T-helper 1 cell treated with Interleukin-12 subunit alpha and Interleukin-12 subunit beta and Interleukin-4 antibody, amounts not matched to agents 30 μg/mL and 1 μg/mL, for 36 hours (primary cell): ENCODE measurements at regions not wholly inside any gene's neighbourhood (a gene's known extent, or its start where the extent isn't known, plus 50 kb on each side); places are given as distances from the start of the nearest gene placed in this dataset.

Experiments
- H3K27ac Mint-ChIP-seq: one replicate; pipeline ENCODE4 v1.8.0; 2021; ENCODE audit warnings: mild to moderate bottlenecking, mixed read lengths
- H3K27me3 Mint-ChIP-seq: one replicate; pipeline ENCODE4 v1.8.0; 2021; ENCODE audit warnings: low read depth, mixed read lengths
- H3K36me3 Mint-ChIP-seq: one replicate; pipeline ENCODE4 v1.8.0; 2021; ENCODE audit warnings: low read depth, mixed read lengths
- H3K4me1 Mint-ChIP-seq: one replicate; pipeline ENCODE4 v1.8.0; 2021; ENCODE audit warnings: low read depth, mixed read lengths
- H3K4me3 Mint-ChIP-seq: one replicate; pipeline ENCODE4 v1.8.0; 2021; ENCODE audit warnings: mild to moderate bottlenecking, moderate library complexity, mixed read lengths
- H3K9me3 Mint-ChIP-seq: one replicate; pipeline ENCODE4 v1.8.0; 2021; ENCODE audit warnings: mixed read lengths

DNA sequence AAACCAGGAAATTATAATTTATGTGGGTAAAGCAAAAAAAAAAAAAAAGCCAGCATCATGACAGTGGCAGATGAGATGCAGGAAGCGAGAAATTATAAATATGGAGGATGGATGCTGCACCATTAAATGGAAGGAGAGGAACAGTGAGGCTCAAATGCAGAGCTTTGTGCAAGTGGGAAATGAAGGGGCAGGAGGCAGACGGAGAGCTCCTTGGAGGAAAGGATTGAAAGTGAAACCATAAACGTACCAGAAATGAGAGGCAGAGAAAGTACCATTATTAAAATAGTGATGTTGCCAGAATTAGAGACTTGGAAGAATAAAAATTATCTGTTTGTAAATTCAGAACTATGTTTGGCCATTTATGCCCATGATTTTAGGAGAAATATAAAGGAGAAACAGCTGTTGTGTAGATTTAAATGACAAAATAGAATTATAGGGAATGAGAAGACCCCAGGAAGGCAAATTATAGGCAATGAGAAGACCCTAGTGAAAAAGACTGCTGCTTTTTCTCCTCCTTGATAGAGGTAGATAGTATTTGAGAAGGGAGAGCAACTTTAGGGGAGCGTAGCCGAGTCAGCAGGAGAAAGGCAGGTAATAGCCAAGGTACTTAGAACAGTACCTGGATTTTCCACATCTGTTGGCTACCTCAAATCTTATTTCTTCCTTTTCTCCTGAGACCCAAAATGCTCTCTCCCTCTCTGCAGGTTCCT is 341.0 kb upstream of the CD180 start:
- H3K27ac Mint-ChIP-seq = no peak overlapping the region
- H3K27me3 Mint-ChIP-seq = no peaks in the 10 kb centered on the region
- H3K4me1 Mint-ChIP-seq = no peaks in the 10 kb centered on the region
- no peaks in the 10 kb centered on the region for H3K36me3 Mint-ChIP-seq
- no peaks in the 10 kb centered on the region for H3K9me3 Mint-ChIP-seq
- H3K4me3 Mint-ChIP-seq = no peak overlapping the region

DNA sequence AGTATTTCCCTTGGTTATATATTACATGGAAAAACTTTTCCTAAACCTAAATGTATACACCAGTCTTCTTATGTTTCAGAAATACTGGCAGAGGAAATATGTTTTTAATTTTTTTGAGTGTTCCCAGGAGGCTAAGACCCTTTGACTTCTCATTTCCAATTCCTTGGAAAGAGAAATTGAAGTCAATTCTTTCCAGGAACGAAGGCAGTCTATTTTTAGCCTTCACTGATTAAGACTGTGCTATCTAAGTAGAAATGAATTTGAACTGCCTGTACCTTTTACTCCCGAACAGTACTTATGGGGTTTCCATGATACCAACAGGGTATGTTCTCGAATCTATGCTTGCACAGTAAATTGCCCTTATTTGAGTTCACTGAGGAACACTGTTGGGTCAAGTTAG is 340.3 kb upstream of the CD180 start:
- H3K4me3 Mint-ChIP-seq = no peak overlapping the region
- H3K36me3 Mint-ChIP-seq = no peaks in the 10 kb centered on the region
- no peaks in the 10 kb centered on the region for H3K9me3 Mint-ChIP-seq
- H3K4me1 Mint-ChIP-seq = no peaks in the 10 kb centered on the region
- H3K27me3 Mint-ChIP-seq = no peaks in the 10 kb centered on the region
- H3K27ac Mint-ChIP-seq = no peak overlapping the region

DNA sequence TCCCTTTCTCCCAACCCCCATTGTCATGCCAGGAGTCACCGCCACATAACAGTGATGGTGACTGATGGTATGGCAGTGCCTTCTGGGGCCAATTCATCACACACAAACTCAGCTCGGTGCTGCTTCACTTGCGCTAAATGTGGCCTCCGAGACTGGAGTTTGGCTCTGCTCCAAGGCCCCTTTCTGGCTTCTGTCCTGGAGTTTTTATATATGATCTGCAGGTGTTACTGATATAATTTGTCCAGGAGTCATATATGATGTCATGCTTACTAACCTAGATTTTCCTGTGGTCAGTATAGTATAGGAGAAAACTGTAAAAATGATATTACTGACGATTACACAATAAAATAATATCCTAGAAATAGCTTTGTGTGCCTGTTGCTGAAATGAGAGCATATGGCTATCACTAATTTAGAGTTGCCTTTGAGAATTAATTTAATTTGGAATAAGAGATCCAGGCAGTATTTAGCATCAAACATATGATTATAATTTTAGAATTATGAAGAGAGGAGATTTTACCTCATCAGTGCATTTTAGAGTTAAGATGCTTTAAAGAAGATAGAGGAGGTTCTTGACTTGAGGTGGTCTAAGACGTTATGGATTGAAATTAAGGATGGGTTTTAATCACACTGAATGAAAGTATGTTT is 334.1 kb upstream of the CD180 start:
- Mint-ChIP-seq H3K27me3 (peaks cover 4% of the 10 kb centered on the region), H3K4me3 (no peak overlapping the region), H3K27ac (no peak overlapping the region), H3K9me3 (peaks cover 11% of the 10 kb centered on the region), H3K4me1 (no peaks in the 10 kb centered on the region), H3K36me3 (no peaks in the 10 kb centered on the region)

DNA sequence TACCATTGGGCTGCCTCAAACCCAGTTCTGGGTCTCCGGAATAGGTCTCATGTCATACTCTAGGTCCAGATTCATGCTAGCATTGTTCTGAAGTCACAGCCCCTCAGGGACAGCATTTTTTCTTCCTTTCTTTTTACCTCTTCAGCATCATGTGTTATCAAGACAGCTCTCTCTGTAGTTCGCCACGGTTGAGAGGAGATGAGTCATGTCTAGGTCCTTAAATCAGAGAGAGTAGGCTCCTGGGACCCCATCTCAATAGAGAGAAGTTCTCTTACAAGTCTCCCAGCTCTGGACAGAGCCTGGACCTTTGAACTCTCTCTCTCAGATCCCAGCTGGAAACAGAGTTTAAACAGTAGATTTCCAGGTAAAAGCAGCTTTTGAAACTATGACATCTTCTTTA is 332.4 kb upstream of the CD180 start:
- H3K36me3 Mint-ChIP-seq = no peaks in the 10 kb centered on the region
- no peak overlapping the region for H3K27ac Mint-ChIP-seq
- peaks cover 4% of the 10 kb centered on the region for H3K27me3 Mint-ChIP-seq
- H3K9me3 Mint-ChIP-seq = peaks cover 11% of the 10 kb centered on the region
- no peak overlapping the region for H3K4me3 Mint-ChIP-seq
- H3K4me1 Mint-ChIP-seq = no peaks in the 10 kb centered on the region

DNA sequence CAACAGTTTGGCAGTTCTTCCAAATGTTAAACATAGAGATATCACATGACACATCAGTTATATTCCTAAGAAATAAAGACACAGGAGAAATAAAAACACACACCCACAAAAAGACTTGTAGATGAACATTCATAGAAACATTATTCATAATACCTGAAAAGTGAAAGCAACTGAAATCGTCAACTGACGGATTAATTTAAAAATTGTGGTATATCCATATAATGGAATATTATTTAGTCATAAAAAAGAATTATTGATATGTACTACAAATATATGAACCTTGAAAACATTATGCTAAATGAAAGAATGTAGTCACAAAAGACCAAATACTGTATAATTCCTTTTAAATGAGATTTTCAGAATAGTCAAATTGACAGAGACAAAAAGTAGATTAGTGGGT is 330.2 kb upstream of the CD180 start:
- no peak overlapping the region for H3K4me3 Mint-ChIP-seq
- no peak overlapping the region for H3K27ac Mint-ChIP-seq
- peaks cover 11% of the 10 kb centered on the region for H3K9me3 Mint-ChIP-seq
- H3K27me3 Mint-ChIP-seq = peaks cover 5% of the 10 kb centered on the region
- no peaks in the 10 kb centered on the region for H3K4me1 Mint-ChIP-seq
- H3K36me3 Mint-ChIP-seq = no peaks in the 10 kb centered on the region

DNA sequence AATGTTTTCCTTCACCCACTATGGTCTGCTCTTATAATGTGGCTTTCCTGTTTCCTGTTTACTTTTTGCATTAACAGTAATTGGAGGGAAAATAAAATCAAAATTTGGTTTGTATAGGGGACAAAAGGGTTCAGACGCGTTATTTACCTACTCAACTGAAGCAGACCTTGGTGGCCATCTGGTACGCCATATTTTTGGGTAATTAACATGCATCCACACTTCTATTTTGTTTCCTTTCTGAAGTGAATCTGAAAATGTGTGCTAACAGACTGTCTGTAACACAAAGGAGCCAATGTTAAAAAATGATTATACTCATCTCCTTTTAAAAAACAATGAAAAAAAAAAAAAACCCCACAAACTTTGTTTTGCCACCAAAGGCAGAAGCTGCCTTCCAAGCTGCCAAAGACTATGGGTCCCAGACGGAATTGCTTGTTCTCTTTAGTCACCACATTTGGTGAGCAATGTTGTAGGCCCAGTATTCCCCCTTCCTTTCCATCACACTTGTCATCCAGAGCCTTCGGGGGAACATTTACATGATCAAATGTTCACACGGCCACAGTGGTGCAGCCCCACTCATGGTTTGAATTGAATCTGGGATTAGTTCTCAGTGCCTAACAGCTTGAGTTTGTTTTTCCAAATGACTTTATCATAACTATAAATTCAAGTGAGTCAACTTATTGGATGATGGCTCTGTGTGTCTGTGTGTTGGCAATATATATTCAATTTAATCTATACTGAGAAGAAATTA is 323.7 kb upstream of the CD180 start:
- Mint-ChIP-seq H3K4me3 (no peak overlapping the region), H3K4me1 (peaks cover 32% of the 10 kb centered on the region), H3K27ac (peak overlapping the region; percentile 6), H3K27me3 (peaks cover 10% of the 10 kb centered on the region), H3K36me3 (peaks cover 7% of the 10 kb centered on the region), H3K9me3 (no peaks in the 10 kb centered on the region)

DNA sequence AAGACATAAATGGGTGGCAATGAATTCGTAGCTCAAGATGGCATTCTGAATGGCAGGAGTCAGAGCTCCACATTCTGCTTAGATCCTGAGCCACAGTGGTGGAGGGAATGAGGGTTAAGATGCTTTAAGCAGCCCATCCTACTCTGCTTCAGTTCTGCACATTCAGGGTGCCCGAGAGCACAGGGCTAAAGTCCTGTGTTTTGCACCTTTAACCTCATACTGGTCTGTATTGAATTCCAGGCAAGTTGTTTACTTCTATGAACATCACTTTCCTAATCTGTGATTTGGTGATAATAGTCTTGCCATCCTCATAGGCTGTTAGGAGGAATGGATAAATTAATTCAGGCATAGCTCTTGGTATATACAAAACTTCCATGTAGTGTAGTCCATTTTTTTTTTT is 321.6 kb upstream of the CD180 start:
- peaks cover 10% of the 10 kb centered on the region for H3K27me3 Mint-ChIP-seq
- peaks cover 49% of the 10 kb centered on the region for H3K4me1 Mint-ChIP-seq
- no peak overlapping the region for H3K27ac Mint-ChIP-seq
- H3K9me3 Mint-ChIP-seq = no peaks in the 10 kb centered on the region
- H3K36me3 Mint-ChIP-seq = peaks cover 7% of the 10 kb centered on the region
- no peak overlapping the region for H3K4me3 Mint-ChIP-seq

DNA sequence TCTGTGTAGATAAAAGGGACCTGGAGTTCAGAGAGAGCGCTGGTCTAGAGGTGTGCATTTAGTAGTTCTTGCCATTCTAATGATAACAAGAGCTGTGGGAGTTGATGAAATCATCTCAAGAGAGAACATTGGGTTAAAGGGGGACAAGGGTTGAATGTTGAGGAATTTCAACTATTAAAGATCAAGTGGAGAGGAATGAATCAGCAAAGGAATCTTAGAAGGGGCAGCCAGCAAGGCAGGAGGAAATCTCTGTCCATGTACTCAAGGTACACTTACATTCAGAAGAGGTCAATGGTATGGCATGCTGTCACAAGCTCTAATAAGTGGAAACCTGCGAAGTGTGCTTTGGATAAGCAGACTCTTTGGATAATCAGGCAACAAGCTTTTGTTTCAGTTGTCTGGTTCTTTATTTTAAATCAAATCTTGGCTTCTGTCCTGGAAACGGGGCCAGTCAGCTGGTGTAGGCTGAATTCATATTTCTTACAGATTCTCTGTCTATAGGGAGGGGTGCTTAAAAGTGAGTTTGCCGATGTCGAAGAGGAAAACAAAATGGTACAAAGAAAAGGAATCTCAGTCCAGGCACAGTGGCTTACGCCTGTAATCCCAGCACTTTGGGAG is 320.5 kb upstream of the CD180 start:
- Mint-ChIP-seq H3K4me1 (peaks cover 50% of the 10 kb centered on the region), H3K27me3 (peaks cover 10% of the 10 kb centered on the region), H3K4me3 (no peak overlapping the region), H3K27ac (no peak overlapping the region), H3K9me3 (no peaks in the 10 kb centered on the region), H3K36me3 (peaks cover 7% of the 10 kb centered on the region)

DNA sequence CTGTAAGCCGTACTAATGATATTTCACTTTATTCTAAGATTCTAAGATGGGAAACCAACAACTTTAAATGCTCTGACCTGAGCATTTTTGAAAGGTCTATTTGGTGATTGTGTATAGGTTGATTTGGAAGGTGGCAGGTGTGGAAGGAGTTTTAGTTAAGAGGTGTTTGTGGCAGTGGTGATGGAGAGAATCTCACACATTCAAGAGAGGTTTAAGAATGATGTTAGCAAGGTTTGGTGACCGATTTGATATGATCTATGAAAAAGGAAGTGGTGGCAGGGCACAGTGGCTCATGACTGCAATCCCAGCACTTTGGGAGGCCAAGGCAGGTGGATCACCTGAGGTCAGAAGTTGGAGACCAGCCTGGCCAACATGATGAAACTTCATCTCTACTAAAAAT is 319.2 kb upstream of the CD180 start:
- no peaks in the 10 kb centered on the region for H3K9me3 Mint-ChIP-seq
- peaks cover 5% of the 10 kb centered on the region for H3K36me3 Mint-ChIP-seq
- peaks cover 6% of the 10 kb centered on the region for H3K27me3 Mint-ChIP-seq
- peak overlapping the region; percentile 88 for H3K27ac Mint-ChIP-seq
- H3K4me3 Mint-ChIP-seq = peak overlapping the region; percentile 11
- H3K4me1 Mint-ChIP-seq = peaks cover 45% of the 10 kb centered on the region

DNA sequence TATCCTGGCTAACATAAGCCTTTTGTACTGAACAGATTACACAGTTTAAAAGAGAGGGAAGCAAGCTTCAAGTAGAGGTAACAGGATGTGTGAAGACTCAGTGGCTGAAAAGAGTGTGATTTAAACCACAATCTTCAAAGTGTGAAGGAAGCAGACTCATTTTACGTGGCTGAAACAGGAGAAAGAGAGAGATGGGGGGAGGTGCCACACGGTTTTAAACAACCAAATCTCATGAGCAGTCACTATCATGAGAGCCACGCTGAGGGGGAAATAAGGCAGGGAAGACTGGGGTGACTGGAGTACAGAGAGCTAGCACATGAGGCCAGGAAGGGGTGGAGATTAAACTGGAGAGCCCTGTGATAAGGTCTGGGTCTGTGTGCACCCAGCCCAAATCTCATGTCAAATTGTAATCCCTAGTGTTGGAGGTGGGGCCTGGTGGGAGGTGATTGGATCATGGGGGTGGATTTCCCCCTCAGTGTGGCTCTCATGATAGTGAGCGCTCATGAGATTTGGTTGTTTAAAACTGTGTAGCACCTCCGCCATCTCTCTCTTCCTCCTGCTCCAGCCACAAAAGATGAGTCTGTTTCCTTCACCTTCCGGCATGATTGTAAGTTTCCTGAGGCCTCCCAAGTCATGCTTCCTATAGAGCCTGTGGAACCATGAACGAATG is 318.6 kb upstream of the CD180 start:
- peaks cover 5% of the 10 kb centered on the region for H3K9me3 Mint-ChIP-seq
- peaks cover 48% of the 10 kb centered on the region for H3K4me1 Mint-ChIP-seq
- peaks cover 6% of the 10 kb centered on the region for H3K36me3 Mint-ChIP-seq
- H3K27ac Mint-ChIP-seq = peak overlapping the region; percentile 88
- H3K4me3 Mint-ChIP-seq = peak overlapping the region; percentile 26
- H3K27me3 Mint-ChIP-seq = peaks cover 6% of the 10 kb centered on the region

DNA sequence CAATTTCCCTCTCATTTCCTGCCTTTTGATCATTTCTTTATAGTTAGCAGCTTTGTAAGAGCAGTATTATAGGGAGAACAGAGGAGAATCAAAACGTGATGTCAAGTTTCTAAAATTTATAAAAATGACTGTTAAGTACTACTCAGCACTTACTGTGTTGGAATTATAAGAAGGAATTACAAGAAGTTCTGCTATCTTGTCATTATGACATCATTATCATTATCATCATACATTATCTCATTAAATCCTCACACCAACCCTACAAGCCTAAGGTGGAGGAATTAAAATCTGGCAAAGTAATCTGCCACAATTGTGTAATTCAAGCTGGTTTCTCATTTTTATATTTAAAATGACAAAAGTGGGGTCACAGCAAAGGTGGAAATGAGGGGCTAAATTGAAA is 316.2 kb upstream of the CD180 start:
- peaks cover 43% of the 10 kb centered on the region for H3K4me1 Mint-ChIP-seq
- H3K4me3 Mint-ChIP-seq = no peak overlapping the region
- H3K9me3 Mint-ChIP-seq = peaks cover 5% of the 10 kb centered on the region
- H3K27ac Mint-ChIP-seq = no peak overlapping the region
- peaks cover 6% of the 10 kb centered on the region for H3K27me3 Mint-ChIP-seq
- H3K36me3 Mint-ChIP-seq = peaks cover 4% of the 10 kb centered on the region

DNA sequence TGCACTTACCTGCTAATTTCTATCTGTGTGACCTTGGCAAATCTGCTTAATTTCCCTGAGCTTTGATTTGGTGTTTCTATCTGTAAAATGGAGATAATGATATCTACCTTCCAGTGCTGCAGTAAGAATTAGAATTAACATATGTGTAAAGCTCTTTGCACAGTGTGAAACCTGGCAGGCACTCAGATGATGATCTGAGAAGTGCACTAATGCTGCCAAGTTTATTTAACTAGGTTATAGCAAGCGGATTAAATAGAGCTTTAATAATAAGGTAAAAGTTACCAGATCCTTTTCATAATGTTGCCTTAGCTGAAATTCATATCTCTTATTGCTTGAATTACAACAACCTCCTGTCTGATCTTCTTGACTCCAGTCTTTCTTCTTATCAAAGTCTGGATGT is 315.3 kb upstream of the CD180 start:
- peaks cover 5% of the 10 kb centered on the region for H3K9me3 Mint-ChIP-seq
- H3K27ac Mint-ChIP-seq = no peak overlapping the region
- H3K4me1 Mint-ChIP-seq = peaks cover 40% of the 10 kb centered on the region
- peaks cover 7% of the 10 kb centered on the region for H3K27me3 Mint-ChIP-seq
- peaks cover 4% of the 10 kb centered on the region for H3K36me3 Mint-ChIP-seq
- no peak overlapping the region for H3K4me3 Mint-ChIP-seq

DNA sequence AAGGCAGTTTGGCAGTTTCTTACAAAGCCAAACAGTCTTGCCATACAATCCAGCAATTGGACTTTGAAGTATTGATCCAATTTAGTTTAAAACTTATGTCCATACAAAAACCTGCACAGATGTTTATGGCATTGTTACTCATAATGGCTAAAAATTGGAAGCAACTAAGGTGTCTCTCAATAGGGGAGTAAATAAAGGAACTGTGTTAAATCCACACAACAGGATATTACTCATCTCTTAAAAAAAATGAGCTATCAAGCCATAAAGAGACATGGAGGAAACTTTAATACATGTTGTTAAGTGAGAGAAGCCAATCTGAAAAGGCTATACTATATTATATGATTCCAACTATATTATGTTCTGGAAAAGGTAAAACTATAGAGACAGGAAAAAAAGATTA is 313.6 kb upstream of the CD180 start:
- no peak overlapping the region for H3K4me3 Mint-ChIP-seq
- peaks cover 5% of the 10 kb centered on the region for H3K27me3 Mint-ChIP-seq
- peaks cover 1% of the 10 kb centered on the region for H3K36me3 Mint-ChIP-seq
- peaks cover 5% of the 10 kb centered on the region for H3K9me3 Mint-ChIP-seq
- H3K27ac Mint-ChIP-seq = no peak overlapping the region
- H3K4me1 Mint-ChIP-seq = peaks cover 29% of the 10 kb centered on the region

DNA sequence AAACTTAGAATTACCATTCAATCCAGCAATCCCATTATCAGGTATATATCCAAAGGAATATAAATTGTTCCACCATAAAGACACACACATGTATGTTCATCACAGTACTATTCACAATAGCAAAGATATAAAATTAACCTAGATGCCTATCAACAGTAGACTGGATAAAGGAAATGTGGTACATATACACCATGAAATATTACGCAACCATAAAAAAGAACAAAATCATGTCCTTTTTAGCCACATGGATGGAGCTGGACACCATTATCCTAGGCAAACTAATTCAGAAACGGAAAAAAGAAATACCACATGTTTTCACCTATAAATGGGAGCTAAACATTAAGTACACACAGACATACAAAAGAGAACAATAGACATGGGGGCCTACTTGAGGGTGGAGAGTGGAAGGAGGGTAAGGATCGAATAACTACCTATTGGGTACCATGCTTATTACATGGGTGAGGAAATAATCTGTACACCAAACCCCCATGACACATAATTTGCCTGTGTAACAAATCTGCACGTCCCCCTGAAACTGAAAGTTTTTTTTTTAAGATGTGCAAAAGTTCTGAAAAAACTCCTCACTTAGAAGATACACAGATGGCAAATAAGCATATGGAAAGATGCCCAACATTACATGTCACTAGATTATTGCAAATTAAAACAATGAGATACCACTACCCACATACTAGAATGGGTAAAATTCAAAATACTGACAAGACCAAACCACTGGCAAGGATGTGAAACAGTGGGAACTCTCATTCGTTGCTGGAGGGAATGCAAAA is 313.0 kb upstream of the CD180 start:
- no peak overlapping the region for H3K27ac Mint-ChIP-seq
- peaks cover 5% of the 10 kb centered on the region for H3K9me3 Mint-ChIP-seq
- peaks cover 23% of the 10 kb centered on the region for H3K4me1 Mint-ChIP-seq
- H3K4me3 Mint-ChIP-seq = no peak overlapping the region
- peaks cover 1% of the 10 kb centered on the region for H3K36me3 Mint-ChIP-seq
- peaks cover 5% of the 10 kb centered on the region for H3K27me3 Mint-ChIP-seq
